ENCODE measurements at regions not wholly inside any gene's neighbourhood (a gene's known extent, or its start where the extent isn't known, plus 50 kb on each side); places are given as distances from the start of the nearest gene placed in this dataset.

GRCh38 chr5:66234241-66234640 lies 90.1 kb downstream of the SREK1 start:
- Histone ChIP-seq H3K9me3 (ENCODE audit: control insufficient read depth in 1 of 2, insufficient read depth in 1 of 2, low read depth in 1 of 2, low read length in 2 of 2) (no peaks in the 10 kb centered on the region), H3K27me3 (ENCODE audit: insufficient read depth, low read length) (0 out of 2 replicates have a peak, but pooled peaks cover 8% of the 10 kb centered on the region), H4K20me1 (ENCODE audit: insufficient read depth) (no peaks in the 10 kb centered on the region), H3K4me2 (ENCODE audit: low read length) (no peak overlapping the region), H2AFZ (ENCODE audit: low read depth, low read length, poor library complexity, severe bottlenecking) (no peak overlapping the region), H3K9ac (ENCODE audit: low read length) (no peak overlapping the region), H3K27ac (ENCODE audit: low read depth, low read length) (no peak overlapping the region), H3K4me3 (replicated peaks in 1 of 2; ENCODE audit: low read depth in 1 of 2, low read length in 2 of 2) (no peak overlapping the region), H3K4me1 (ENCODE audit: control insufficient read depth in 1 of 2, insufficient read depth in 2 of 2, low read length in 2 of 2) (no peaks in the 10 kb centered on the region), H3K36me3 (ENCODE audit: control insufficient read depth in 1 of 2, insufficient read depth in 2 of 2, low read length in 2 of 2) (no peaks in the 10 kb centered on the region), H3K79me2 (ENCODE audit: insufficient read depth, low read length) (no peaks in the 10 kb centered on the region), H3K9me2 (ENCODE audit: insufficient read depth) (no peaks in the 10 kb centered on the region)
- CTCF ChIA-PET, result no interaction called here
- intact Hi-C loops (cut with micrococcal nuclease), result no loop called here
- TF ChIP-seq ZBTB33 (IDR thresholded peaks at IDR 0.05; ENCODE audit: extremely low read depth, insufficient replicate concordance, low read length) (no peak), CBX3 (IDR thresholded peaks at IDR 0.05; ENCODE audit: low read depth) (no peak), MAX (IDR thresholded peaks at IDR 0.05) (no peak), SP1 (IDR thresholded peaks at IDR 0.05; ENCODE audit: low read depth) (no peak)
- DNase-seq (ENCODE audit: low read depth, low spot score), result no peak
- RAD21 ChIA-PET (ENCODE audit: low non-redundant PET in 1 of 2, low total read pairs in 2 of 2, uncharacterized antibody in 2 of 2, unreplicated experiment in 2 of 2), result no interaction called here
- POLR2A ChIA-PET, result no interaction called here
- BruUV-seq (replicated peaks), result no TSS peak
- no peak for ATAC-seq

- Histone ChIP-seq H3K79me2 (ENCODE audit: insufficient read depth, low read length) (no peaks in the 10 kb centered on the region), H3K36me3 (ENCODE audit: control insufficient read depth in 1 of 2, insufficient read depth in 2 of 2, low read length in 2 of 2) (no peaks in the 10 kb centered on the region), H3K4me3 (replicated peaks in 1 of 2; ENCODE audit: low read depth in 1 of 2, low read length in 2 of 2) (no peak overlapping the region), H4K20me1 (ENCODE audit: insufficient read depth) (no peaks in the 10 kb centered on the region), H3K27me3 (ENCODE audit: insufficient read depth, low read length) (0 out of 2 replicates have a peak, but pooled peaks cover 8% of the 10 kb centered on the region), H3K4me1 (ENCODE audit: control insufficient read depth in 1 of 2, insufficient read depth in 2 of 2, low read length in 2 of 2) (no peaks in the 10 kb centered on the region), H2AFZ (ENCODE audit: low read depth, low read length, poor library complexity, severe bottlenecking) (no peak overlapping the region), H3K9ac (ENCODE audit: low read length) (no peak overlapping the region), H3K9me2 (ENCODE audit: insufficient read depth) (no peaks in the 10 kb centered on the region), H3K4me2 (ENCODE audit: low read length) (no peak overlapping the region), H3K9me3 (ENCODE audit: control insufficient read depth in 1 of 2, insufficient read depth in 1 of 2, low read depth in 1 of 2, low read length in 2 of 2) (no peaks in the 10 kb centered on the region), H3K27ac (ENCODE audit: low read depth, low read length) (no peak overlapping the region)
- DNase-seq (ENCODE audit: low read depth, low spot score) (no peak), ATAC-seq (no peak)
- ChIA-PET CTCF (interaction anchor here (1.0 to 1.2 kb wide), 2 partner anchors 68 to 519 kb away, joined by 3 to 7 read pairs; no protein-coding TSS in a partner anchor), POLR2A (no interaction called here), RAD21 (ENCODE audit: low non-redundant PET in 1 of 2, low total read pairs in 2 of 2, uncharacterized antibody in 2 of 2, unreplicated experiment in 2 of 2) (no interaction called here)
- no TSS peak for BruUV-seq (replicated peaks)
- TF ChIP-seq CTCF (IDR thresholded peaks at IDR 0.05 in 2 of 3, conservative IDR thresholded peaks at IDR 0.05 in 1 of 3; ENCODE audit: borderline replicate concordance in 1 of 3, insufficient read depth in 1 of 3, low read depth in 2 of 3, low read length in 2 of 3), result no peak
- TF ChIP-seq SRF (IDR thresholded peaks at IDR 0.05; ENCODE audit: low read depth), result no peak
- intact Hi-C loops (cut with micrococcal nuclease), result loop anchor here (2.0 to 5.0 kb wide), 2 partner anchors 68 to 519 kb away; no protein-coding TSS in a partner anchor
These were observed 94.3 kb downstream of the SREK1 start for GRCh38 chr5:66238435-66238834.
